Ascending aorta (tissue), 2 donors: ENCODE measurements at regions not wholly inside any gene's neighbourhood (a gene's known extent, or its start where the extent isn't known, plus 50 kb on each side); places are given as distances from the start of the nearest gene placed in this dataset.

ENCODE experiments used
- DNase-seq, 2 donors: peaks; one replicate each; pipeline ENCODE4 v3.0.0-alpha.2; 2019; ENCODE audit warnings: low spot score in 2 of 2
- H3K27ac ChIP-seq, 2 donors: fragments of 200-600 bp; sonication (generic); one replicate each; pipeline ENCODE4 v1.5.1; 2016 to 2017; ENCODE audit warnings: mild to moderate bottlenecking in 1 of 2
- H3K27me3 ChIP-seq: fragments of 200-600 bp; sonication (generic); one replicate; pipeline ENCODE4 v1.5.1; 2017
- H3K36me3 ChIP-seq, 2 donors: fragments of 200-600 bp; sonication (generic); one replicate each; pipeline ENCODE4 v1.5.1; 2016
- H3K4me1 ChIP-seq, 2 donors: fragments of 200-600 bp; sonication (generic); one replicate each; pipeline ENCODE4 v1.5.1; 2016 to 2017; ENCODE audit warnings: mild to moderate bottlenecking in 1 of 2
- H3K4me3 ChIP-seq, 2 donors: fragments of 200-600 bp; sonication (generic); one replicate each; pipeline ENCODE4 v1.5.1; 2016 to 2017; ENCODE audit warnings: mild to moderate bottlenecking in 1 of 2
- H3K9me3 ChIP-seq, 2 donors: fragments of 200-600 bp; sonication (generic); one replicate each; pipeline ENCODE4 v1.5.1; 2016
- CTCF ChIP-seq, 3 experiments: fragments of 200-600 bp in 2 of 3; fragments of 450-650 bp in 1 of 3; sonication (generic) in 2 of 3; IDR thresholded peaks; one replicate each; pipeline ENCODE4 v1.5.1; 2016 to 2019; ENCODE audit warnings: antibody characterized with exemption in 3 of 3, mild to moderate bottlenecking in 1 of 3, moderate library complexity in 1 of 3
- intact Hi-C: fragments of 100-400 bp; cut with DNase I; formaldehyde crosslinking; loops from one replicate; pipeline ENCODE4 v1.15.1; 2023

- H3K36me3 ChIP-seq = no peaks in the 10 kb centered on the region
- no peaks in the 10 kb centered on the region for H3K4me1 ChIP-seq
- H3K27ac ChIP-seq = no peak overlapping the region
- DNase-seq = no peak
- no peaks in the 10 kb centered on the region for H3K9me3 ChIP-seq
- no peaks in the 10 kb centered on the region for H3K27me3 ChIP-seq
- intact Hi-C loops = no loop called here
- no peak for TF ChIP-seq CTCF (IDR thresholded peaks at IDR 0.05)
- no peak overlapping the region for H3K4me3 ChIP-seq
These were observed 640.7 kb downstream of the LIG4 start for GRCh38 chr13:107574517-107575210.

GRCh38 chr13:107573184-107573583 lies 642.2 kb downstream of the LIG4 start:
- no peak for TF ChIP-seq CTCF (IDR thresholded peaks at IDR 0.05)
- DNase-seq = no peak
- Histone ChIP-seq H3K36me3 (no peaks in the 10 kb centered on the region), H3K27ac (no peak overlapping the region), H3K4me3 (no peak overlapping the region), H3K27me3 (no peaks in the 10 kb centered on the region), H3K9me3 (no peaks in the 10 kb centered on the region), H3K4me1 (no peaks in the 10 kb centered on the region)
- intact Hi-C loops = no loop called here

- Histone ChIP-seq H3K27me3 (no peaks in the 10 kb centered on the region), H3K27ac (no peak overlapping the region), H3K4me3 (no peak overlapping the region), H3K4me1 (no peaks in the 10 kb centered on the region), H3K9me3 (no peaks in the 10 kb centered on the region), H3K36me3 (no peaks in the 10 kb centered on the region)
- no peak for TF ChIP-seq CTCF (IDR thresholded peaks at IDR 0.05)
- intact Hi-C loops = no loop called here
- DNase-seq = no peak
These were observed 643.2 kb downstream of the LIG4 start for GRCh38 chr13:107572156-107572555.

- Histone ChIP-seq H3K9me3 (no peaks in the 10 kb centered on the region), H3K36me3 (no peaks in the 10 kb centered on the region), H3K27ac (no peak overlapping the region), H3K27me3 (no peaks in the 10 kb centered on the region), H3K4me3 (no peak overlapping the region), H3K4me1 (peaks cover 4% of the 10 kb centered on the region in 2 donors)
- intact Hi-C loops = no loop called here
- no peak for TF ChIP-seq CTCF (IDR thresholded peaks at IDR 0.05)
- no peak for DNase-seq
These were observed 647.2 kb downstream of the LIG4 start for GRCh38 chr13:107568181-107568580.

- no peak for DNase-seq
These were observed 652.0 kb downstream of the LIG4 start for GRCh38 chr13:107563099-107563925.

More at GRCh38 chr13:107563099-107563925, 652.0 kb downstream of the LIG4 start:
- H3K36me3 ChIP-seq = no peaks in the 10 kb centered on the region
- peaks cover 4 to 5% of the 10 kb centered on the region in 2 donors for H3K4me1 ChIP-seq
- H3K4me3 ChIP-seq = no peak overlapping the region
- intact Hi-C loops = no loop called here
- TF ChIP-seq CTCF (IDR thresholded peaks at IDR 0.05) = no peak
- no peaks in the 10 kb centered on the region for H3K27me3 ChIP-seq
- H3K27ac ChIP-seq = no peak overlapping the region
- H3K9me3 ChIP-seq = no peaks in the 10 kb centered on the region
